Heart left ventricle (tissue), 13 donors: ENCODE measurements at regions not wholly inside any gene's neighbourhood (a gene's known extent, or its start where the extent isn't known, plus 50 kb on each side); places are given as distances from the start of the nearest gene placed in this dataset.

ENCODE experiments used
- POLR2A ChIP-seq, 2 donors: fragments of 450-650 bp; IDR thresholded peaks; one replicate each; pipeline ENCODE4 v1.6.1; 2017; ENCODE audit warnings: antibody characterized with exemption in 2 of 2, mild to moderate bottlenecking in 2 of 2, moderate library complexity in 2 of 2
- TF ChIP-seq, protein P1 (sequence below), 12 donors: fragments of 200-600 bp; sonication (generic) in 4 of 12; IDR thresholded peaks; one replicate each; pipeline versions ENCODE4 v1.5.0 to v1.8.0; 2018 to 2022; ENCODE audit warnings: antibody characterized with exemption in 12 of 12, mild to moderate bottlenecking in 5 of 12
- donor health status: ischemic (EF 13 %, LVEDD 7.1; RV severe dilation, severe dysfunction).
- donor health status: DM: no; HTN: yes; CAD: no.
- donor health status: DM: no; HTN: no; CAD: no.
- donor health status: ischemic (EF 25% LVEDD 6.9; RV normal size, moderate dysfunction).
- donor health status: ischemic (EF 25% LVEDD 5.7; RV mildly dilated, moderate dysfunction).
- donor health status: ischemic (EF 35%, LVEDD 5.7; RV mildly dilated, moderate dysfunction).
- donor health status: nonischemic (EF 11% LVEDD 7.7; RV severe dilation, severe dysfunction).
- donor health status: DM: yes; HTN: yes; CAD: no.
- donor health status: PGD.
- donor health status: ischemic (EF 29% LVEDD 5.4; RV normal size, mild dysfunction).
- donor health status: nonischemic (EF 23%, LVEDD 6.1; RV moderate dilation, normal function).

DNA sequence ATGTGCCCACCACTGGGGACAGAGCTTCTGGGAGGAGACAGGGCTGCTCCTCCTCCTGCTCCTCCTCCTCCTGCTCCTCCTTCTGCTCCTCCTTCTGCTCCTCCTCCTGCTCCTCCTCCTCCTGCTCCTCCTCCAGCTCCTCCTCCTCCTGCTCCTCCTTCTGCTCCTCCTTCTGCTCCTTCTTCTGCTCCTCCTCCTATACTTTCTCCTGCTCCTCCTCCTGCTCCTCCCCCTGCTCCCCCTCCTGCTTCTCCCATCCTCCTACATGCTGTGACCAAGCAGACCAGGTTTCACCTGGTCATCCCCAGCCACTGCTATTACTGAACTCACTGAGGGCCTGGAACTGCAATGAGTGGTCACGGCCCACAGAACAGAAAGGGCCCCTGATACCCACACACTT is 154.0 kb upstream of the PPP2R2D start:
- TF ChIP-seq POLR2A (IDR thresholded peaks at IDR 0.05): no peak
- TF ChIP-seq, protein P1, sequence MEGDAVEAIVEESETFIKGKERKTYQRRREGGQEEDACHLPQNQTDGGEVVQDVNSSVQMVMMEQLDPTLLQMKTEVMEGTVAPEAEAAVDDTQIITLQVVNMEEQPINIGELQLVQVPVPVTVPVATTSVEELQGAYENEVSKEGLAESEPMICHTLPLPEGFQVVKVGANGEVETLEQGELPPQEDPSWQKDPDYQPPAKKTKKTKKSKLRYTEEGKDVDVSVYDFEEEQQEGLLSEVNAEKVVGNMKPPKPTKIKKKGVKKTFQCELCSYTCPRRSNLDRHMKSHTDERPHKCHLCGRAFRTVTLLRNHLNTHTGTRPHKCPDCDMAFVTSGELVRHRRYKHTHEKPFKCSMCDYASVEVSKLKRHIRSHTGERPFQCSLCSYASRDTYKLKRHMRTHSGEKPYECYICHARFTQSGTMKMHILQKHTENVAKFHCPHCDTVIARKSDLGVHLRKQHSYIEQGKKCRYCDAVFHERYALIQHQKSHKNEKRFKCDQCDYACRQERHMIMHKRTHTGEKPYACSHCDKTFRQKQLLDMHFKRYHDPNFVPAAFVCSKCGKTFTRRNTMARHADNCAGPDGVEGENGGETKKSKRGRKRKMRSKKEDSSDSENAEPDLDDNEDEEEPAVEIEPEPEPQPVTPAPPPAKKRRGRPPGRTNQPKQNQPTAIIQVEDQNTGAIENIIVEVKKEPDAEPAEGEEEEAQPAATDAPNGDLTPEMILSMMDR (IDR thresholded peaks at IDR 0.05): no peak
